ENCODE measurements at regions not wholly inside any gene's neighbourhood (a gene's known extent, or its start where the extent isn't known, plus 50 kb on each side); places are given as distances from the start of the nearest gene placed in this dataset.

DNA sequence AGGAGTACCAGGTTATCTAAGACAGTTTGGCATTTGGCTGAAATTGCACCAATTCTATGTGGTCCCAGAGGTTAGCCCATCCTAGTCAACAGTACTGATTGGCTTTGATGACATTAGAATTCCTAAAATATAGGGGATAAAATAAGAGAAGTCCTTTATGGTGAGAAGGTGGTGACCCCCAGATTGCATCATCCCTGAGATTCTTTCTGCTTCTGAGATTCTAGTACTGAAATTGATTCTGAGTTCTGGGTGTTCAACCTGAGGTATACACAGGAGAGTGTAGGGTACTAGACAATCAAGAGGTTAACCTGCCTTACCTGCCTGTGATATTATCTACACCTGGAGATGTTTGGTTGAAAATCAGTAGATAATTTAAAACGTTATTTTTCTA is 140.9 kb upstream of the MRPS22 start:
- Histone ChIP-seq H3K27me3 (no peaks in the 10 kb centered on the region), H3K27ac (no peak overlapping the region), H3K36me3 (no peaks in the 10 kb centered on the region), H3K4me1 (no peaks in the 10 kb centered on the region), H3K4me3 (no peak overlapping the region), H3K9me3 (no peaks in the 10 kb centered on the region)
- no peak for DNase-seq (ENCODE audit: low spot score in 2 of 2)
- TF ChIP-seq POLR2AphosphoS5 (IDR thresholded peaks at IDR 0.05) (no peak), POLR2A (IDR thresholded peaks at IDR 0.05) (no peak)
- TF ChIP-seq, protein P1, sequence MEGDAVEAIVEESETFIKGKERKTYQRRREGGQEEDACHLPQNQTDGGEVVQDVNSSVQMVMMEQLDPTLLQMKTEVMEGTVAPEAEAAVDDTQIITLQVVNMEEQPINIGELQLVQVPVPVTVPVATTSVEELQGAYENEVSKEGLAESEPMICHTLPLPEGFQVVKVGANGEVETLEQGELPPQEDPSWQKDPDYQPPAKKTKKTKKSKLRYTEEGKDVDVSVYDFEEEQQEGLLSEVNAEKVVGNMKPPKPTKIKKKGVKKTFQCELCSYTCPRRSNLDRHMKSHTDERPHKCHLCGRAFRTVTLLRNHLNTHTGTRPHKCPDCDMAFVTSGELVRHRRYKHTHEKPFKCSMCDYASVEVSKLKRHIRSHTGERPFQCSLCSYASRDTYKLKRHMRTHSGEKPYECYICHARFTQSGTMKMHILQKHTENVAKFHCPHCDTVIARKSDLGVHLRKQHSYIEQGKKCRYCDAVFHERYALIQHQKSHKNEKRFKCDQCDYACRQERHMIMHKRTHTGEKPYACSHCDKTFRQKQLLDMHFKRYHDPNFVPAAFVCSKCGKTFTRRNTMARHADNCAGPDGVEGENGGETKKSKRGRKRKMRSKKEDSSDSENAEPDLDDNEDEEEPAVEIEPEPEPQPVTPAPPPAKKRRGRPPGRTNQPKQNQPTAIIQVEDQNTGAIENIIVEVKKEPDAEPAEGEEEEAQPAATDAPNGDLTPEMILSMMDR (IDR thresholded peaks at IDR 0.05): no peak
- intact Hi-C loops (cut with DNase I; ENCODE audit: low total_unique reads): no loop called here

DNA sequence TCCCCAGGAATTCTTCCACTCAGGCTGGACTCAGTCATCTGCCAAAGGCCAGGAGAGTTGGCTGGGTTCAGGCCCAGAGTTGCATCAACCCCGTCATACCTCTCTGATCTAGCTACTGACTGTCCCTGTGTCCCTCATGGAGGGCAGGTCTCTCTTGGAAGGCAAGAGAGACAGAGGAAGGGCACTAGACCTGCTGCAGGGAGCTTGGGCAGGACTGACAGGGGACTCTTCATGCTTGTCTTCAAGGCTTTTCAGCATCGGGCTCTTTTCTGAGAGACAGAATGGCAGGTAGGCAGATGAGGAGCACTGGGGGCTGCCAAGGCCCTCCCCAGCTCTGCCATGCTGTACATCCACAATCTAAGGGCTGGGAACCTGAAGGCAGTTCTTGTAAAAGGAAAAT is 140.1 kb upstream of the MRPS22 start:
- DNase-seq (ENCODE audit: low spot score in 2 of 2): no peak
- no peaks in the 10 kb centered on the region for H3K36me3 ChIP-seq
- no peak for TF ChIP-seq POLR2AphosphoS5 (IDR thresholded peaks at IDR 0.05)
- TF ChIP-seq, protein P1 (IDR thresholded peaks at IDR 0.05): no peak
- TF ChIP-seq POLR2A (IDR thresholded peaks at IDR 0.05): no peak
- no peaks in the 10 kb centered on the region for H3K9me3 ChIP-seq
- H3K4me1 ChIP-seq: no peaks in the 10 kb centered on the region
- no peaks in the 10 kb centered on the region for H3K27me3 ChIP-seq
- intact Hi-C loops (cut with DNase I; ENCODE audit: low total_unique reads): no loop called here
- no peak overlapping the region for H3K4me3 ChIP-seq
- no peak overlapping the region for H3K27ac ChIP-seq

DNA sequence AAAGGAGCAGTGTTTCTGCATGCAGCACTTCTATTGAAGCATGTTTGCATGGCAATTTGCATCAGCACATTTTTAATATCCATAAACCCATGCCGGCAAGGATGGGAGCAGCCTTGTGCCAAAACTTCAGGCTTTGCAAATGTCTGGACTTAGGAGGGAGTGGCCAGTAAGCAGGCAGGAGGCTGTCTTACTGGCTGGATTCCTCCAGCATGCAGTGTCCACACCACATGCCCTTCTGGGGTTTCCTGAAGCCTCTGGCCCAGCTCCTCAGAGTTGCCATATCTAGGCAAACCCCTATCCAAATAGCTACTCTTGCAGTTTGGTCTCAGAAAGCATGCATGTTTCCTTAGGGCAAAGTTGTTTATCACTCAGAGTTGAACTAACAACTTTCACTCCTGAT is 139.1 kb upstream of the MRPS22 start:
- intact Hi-C loops (cut with DNase I; ENCODE audit: low total_unique reads): no loop called here
- Histone ChIP-seq H3K27ac (no peak overlapping the region), H3K4me1 (no peaks in the 10 kb centered on the region), H3K9me3 (no peaks in the 10 kb centered on the region), H3K27me3 (no peaks in the 10 kb centered on the region), H3K36me3 (no peaks in the 10 kb centered on the region), H3K4me3 (no peak overlapping the region)
- DNase-seq (ENCODE audit: low spot score in 2 of 2): no peak
- TF ChIP-seq, protein P1 (IDR thresholded peaks at IDR 0.05): no peak
- TF ChIP-seq POLR2A (IDR thresholded peaks at IDR 0.05) (no peak), POLR2AphosphoS5 (IDR thresholded peaks at IDR 0.05) (no peak)

DNA sequence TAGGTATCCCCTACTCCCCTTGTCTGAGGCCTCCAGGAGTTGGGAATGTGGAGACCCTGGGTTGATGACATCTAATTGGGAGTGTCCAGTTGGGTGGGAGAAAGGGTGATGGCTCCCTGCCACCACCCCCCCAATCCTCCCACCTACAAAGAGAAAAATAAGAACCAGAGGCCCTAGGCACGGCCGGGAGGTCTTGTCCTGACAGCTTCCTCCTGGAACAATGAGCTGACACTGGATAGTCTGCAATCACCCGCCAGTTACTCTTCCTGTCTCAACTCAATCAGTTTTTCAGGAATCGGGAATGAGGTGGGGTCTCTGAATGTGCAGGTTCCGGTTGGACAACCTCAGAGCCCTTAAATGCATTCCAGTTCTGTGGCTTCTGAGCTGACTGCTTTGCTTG is 129.9 kb upstream of the MRPS22 start:
- no peak overlapping the region for H3K4me3 ChIP-seq
- H3K27ac ChIP-seq: no peak overlapping the region
- intact Hi-C loops (cut with DNase I; ENCODE audit: low total_unique reads): no loop called here
- H3K36me3 ChIP-seq: no peaks in the 10 kb centered on the region
- H3K27me3 ChIP-seq: no peaks in the 10 kb centered on the region
- H3K9me3 ChIP-seq: peaks cover 0 to 7% of the 10 kb centered on the region in 2 donors
- H3K4me1 ChIP-seq: no peaks in the 10 kb centered on the region
- no peak for DNase-seq (ENCODE audit: low spot score in 2 of 2)
- TF ChIP-seq, protein P1 (IDR thresholded peaks at IDR 0.05): no peak
- TF ChIP-seq POLR2A (IDR thresholded peaks at IDR 0.05): no peak
- TF ChIP-seq POLR2AphosphoS5 (IDR thresholded peaks at IDR 0.05): no peak

DNA sequence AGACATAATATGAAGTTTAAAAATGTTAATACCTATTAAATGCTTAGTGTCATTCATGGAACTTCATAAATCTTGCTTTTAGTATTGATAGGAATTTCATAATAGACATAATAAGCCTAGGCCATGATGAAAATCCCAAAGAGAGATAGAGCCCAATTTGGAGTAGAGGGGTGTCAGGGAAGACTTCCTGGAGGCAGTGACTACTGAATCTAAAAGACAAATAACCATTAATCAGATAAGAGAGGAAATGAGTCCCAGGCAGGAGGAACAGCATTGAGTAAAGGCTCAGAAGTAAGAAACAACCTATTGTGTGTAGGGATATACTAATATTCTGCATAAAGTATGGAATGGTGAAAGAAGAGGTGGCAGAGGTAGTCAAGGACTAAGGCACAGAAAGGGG is 126.9 kb upstream of the MRPS22 start:
- Histone ChIP-seq H3K36me3 (no peaks in the 10 kb centered on the region), H3K4me1 (no peaks in the 10 kb centered on the region), H3K27me3 (no peaks in the 10 kb centered on the region), H3K27ac (no peak overlapping the region), H3K4me3 (no peak overlapping the region), H3K9me3 (no peaks in the 10 kb centered on the region)
- intact Hi-C loops (cut with DNase I; ENCODE audit: low total_unique reads): no loop called here
- DNase-seq (ENCODE audit: low spot score in 2 of 2): no peak
- TF ChIP-seq POLR2AphosphoS5 (IDR thresholded peaks at IDR 0.05) (no peak), POLR2A (IDR thresholded peaks at IDR 0.05) (no peak)
- TF ChIP-seq, protein P1 (IDR thresholded peaks at IDR 0.05): no peak
